HG02642 (cell line): ENCODE measurements at regions not wholly inside any gene's neighbourhood (a gene's known extent, or its start where the extent isn't known, plus 50 kb on each side); places are given as distances from the start of the nearest gene placed in this dataset.

Source experiments
- ATAC-seq: cut with Tn5 transposase; IDR thresholded peaks from one replicate; pipeline ENCODE4 v1.9.1; 2021; ENCODE audit warnings: mild to moderate bottlenecking; ENCODE audit not compliant: unreplicated experiment, poor library complexity

DNA sequence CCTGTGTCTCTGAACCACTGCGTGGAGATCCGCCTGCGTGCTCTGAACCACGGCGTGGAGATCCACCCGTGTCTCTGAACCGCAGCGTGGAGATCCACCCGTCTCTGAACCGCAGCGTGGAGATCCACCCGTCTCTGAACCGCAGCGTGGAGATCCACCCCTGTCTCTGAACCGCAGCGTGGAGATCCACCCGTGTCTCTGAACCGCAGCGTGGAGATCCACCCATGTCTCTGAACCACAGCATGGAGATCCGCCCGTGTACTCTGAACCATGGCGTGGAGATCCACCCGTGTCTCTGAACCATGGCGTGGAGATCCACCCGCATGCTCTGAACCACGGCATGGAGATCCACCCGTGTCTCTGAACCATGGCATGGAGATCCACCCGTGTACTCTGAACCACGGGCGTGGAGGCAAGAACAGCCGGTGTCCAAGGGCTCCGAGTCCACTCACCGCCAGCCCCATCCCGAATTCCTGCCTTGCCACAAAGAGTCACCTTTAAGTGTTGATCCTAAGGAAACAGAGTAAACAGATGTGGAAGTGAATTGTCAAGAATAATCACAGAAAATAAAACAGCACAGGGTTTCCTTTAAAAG lies 659.4 kb downstream of the BRD1 start:
- no peak for ATAC-seq

GRCh38 chr22:49166746-49167145 lies 660.9 kb downstream of the BRD1 start:
- no peak for ATAC-seq

- no peak for ATAC-seq
Observed at GRCh38 chr22:49166211-49166610, 661.5 kb downstream of the BRD1 start.

DNA sequence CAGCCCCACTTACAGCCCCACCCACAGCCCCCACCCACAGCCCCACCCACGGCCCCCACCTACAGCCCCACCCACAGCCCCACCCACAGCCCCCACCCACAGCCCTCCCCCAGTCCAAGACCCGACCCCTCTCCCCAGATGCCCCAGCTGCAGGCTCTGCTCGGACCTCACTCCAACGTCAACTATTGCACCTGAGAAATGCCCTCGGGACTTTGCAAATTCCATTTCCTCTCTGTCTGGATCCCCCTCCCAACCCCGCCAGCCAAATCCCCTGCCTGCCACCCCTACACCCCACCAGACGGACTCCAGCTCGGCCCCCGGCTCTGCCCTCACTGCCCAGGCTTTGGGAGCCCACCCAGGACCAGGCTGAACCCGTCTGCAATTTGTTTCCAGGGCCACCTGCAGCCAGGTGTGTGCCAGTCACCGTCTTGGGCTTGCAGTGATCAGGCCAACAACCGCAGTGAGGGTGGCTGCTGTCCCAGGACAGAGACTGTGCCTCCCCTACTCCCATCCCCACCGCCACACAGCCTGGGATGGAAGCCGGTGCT lies 662.8 kb downstream of the BRD1 start:
- no peak for ATAC-seq

DNA sequence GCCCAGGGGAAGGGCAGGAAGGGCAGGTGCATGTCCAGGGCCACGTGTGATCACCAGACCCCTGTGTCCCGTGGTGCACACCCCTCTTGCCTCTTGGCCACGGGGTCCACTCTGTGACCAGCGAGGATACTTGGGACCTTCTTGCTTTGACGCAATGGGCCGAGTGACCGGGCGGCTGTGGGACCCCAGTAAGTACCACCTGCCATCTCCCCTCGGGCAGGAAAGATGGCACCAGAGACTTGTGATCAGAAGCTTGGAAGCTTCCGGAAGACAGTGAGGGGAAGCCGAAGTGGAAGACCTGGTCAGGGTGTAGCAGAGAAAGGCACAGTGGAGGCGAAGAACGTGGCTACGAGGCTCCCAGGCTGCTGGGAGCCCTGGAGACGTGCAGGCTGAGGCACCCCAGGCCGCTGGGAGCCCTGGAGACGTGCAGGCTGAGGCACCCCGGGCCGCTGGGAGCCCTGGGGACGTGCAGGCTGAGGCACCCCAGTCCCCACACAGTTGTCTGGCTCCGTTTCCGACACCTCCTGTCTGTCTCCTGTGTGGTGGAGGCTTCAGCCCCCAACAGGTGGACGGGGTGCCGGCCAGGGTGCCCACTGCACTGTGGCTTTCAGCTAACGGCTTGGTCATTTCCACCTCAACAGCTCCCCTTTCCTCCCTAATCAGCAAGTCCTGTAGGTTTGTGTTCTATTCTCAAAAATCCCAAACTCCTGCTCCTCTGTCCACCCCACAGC lies 663.5 kb downstream of the BRD1 start:
- no peak for ATAC-seq

GRCh38 chr22:49163258-49163959 lies 664.3 kb downstream of the BRD1 start:
- no peak for ATAC-seq

DNA sequence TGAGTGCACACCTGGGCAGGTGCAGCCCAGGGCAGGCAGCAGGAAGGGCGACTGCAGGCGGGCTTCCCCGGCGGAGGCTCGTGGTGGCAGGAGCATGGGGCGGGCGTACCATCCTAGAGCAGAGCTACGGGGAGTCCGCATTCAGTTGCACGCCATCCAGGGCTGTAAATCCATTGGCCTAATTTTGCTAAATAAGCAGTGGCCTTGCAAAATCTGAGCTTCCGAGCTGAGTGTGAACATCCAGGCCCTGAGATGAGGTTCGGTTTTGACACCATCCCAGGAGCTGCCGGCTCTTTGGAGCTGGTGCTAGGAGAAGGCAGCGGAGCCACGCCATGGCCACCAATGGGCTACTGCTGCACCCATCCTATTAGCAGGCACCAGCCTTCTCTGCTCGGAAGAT lies 664.8 kb downstream of the BRD1 start:
- no peak for ATAC-seq

DNA sequence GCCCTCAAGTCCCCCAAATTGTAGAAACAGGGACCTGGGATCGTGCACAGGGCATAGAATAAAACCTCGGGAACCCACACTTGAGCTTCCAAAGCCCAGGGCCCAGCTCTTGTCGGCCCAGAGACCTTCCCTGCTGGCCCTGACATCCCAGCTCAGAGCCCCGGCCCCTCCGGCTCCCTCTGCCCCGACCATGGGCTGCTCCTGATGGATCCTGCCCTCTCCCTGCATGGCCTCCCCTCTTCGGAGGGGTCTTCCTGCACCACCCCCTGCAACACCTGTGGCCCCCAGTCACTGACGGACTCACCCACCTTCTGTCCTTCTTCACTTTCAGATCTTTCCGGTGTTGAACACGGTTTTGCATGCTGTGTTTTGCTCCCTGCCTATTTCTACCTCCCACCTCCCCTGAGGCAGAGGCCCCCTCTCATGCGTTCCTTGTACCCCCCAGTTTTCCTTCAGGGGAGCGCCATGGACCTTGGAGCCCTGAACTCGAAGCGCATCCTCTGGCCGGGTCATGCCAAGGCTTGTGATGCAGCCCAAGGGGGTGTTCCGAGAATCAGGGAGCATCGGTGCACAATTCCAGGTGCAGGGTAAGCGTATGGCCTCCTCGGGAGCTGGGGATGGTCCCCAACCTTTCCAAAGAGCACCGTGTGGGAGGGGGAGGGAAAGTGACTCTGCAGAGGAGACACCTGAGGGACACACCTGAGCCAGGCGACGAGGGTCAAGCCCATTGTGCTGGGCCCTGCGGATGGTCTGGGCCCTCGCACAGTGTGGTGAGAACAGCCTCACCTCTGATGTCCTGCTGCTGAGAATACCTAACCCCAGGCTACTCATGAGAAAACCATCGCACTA lies 666.4 kb downstream of the BRD1 start:
- ATAC-seq = no peak

DNA sequence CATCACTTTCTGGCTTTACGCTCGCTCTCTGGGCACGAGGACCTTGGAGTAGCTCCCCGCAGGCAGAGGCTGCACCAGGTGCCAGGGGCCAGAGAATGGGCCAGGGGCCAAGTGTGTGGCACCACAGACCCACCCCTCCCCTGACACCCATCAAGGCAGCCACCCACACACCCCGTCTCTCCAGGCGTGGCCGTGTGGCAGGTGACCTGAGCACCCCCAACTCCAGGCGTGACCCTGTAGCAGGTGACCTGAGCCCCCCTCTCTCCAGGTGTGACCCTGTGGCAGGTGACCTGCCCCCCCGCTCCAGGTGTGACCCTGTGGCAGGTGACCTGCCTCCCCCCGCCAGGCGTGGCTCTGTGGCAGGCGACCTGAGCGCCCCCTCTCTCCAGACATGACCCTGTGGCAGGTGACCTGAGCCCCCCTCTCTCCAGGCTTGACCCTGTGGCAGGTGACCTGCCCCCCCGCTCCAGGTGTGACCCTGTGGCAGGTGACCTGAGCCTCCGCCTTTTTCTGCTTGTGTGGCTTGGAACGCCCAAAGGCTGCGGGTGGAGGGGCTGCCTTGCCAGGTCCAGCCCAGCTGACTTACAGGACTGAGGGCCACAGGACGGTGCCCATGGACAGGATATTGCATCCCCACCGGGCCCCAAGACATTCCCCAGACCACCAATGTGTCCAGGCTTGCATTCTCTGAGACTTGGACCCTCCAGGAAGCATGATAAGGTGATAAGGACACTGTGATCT lies 667.2 kb downstream of the BRD1 start:
- ATAC-seq = no peak

- ATAC-seq = no peak
Observed at GRCh38 chr22:49159711-49160110, 668.0 kb downstream of the BRD1 start.

DNA sequence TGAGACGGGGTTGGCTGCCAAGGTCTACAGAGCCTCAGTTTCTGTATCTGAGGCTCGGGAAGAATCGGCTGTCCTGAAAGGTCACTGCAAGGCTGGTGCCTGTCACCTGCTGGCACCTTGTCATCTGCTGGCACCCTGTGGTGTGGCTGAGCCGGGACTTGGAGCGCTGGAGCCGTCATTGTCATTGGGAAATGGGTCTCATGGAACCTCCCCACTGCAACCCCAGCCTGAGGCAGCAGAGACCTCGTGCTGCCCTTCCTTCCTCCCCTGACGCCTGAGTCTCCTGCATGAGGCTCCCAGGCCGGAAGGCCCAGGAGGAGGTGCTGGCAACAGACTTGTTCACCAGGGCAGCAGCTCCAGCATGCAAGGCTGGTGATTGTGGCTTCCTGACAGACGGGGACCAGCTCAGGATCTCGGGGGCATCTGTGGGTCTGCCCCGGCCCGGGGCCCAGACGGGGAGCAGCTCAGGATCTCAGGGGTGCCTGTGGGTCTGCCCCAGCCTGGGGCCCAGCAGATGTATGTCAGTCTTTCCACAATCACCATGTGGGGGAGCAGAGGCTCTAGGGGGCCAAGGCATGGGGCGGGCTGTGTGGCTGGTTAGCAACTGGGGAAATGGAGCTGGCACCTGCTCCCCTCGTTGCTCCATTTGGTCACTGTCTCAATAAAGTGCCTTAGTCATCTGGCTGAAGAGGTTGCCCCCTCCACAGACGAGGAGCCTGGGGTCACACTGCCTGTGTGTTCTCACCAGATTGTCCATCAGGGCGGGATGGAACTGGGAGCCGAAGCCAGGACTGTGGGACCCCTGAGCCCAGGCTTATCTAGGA lies 668.7 kb downstream of the BRD1 start:
- ATAC-seq = no peak

- ATAC-seq = no peak
Observed at GRCh38 chr22:49157529-49158339, 669.9 kb downstream of the BRD1 start.

DNA sequence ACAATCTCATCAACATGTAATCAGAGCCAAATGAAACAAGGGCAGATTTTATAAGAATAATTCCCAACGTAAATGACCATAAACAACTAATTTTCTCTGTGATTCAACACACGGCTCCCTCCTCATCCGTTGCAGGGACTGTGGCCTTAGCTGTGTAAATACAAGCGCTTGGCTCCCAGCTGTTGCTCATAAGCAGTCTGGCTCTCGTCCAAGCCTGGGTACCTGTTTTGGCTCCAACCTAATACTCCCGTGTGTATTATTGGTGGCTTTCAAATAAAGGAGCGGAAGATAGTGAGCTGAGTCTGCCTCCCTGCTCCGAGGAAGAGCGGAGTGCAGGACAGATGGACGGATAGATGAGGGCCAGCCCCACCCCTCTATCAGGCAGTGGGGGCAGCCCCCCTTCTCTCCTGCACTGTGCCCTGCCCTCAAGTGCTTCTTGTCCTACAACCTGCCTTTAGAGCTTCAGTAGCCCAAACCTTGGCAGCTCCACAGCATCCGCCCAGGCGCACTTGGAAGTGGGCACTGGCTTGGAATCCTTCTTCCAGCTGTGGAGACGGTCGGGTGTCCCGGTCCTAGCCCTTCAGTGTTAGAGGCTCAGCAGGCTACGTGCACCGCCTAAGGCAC lies 670.9 kb downstream of the BRD1 start:
- ATAC-seq = no peak

DNA sequence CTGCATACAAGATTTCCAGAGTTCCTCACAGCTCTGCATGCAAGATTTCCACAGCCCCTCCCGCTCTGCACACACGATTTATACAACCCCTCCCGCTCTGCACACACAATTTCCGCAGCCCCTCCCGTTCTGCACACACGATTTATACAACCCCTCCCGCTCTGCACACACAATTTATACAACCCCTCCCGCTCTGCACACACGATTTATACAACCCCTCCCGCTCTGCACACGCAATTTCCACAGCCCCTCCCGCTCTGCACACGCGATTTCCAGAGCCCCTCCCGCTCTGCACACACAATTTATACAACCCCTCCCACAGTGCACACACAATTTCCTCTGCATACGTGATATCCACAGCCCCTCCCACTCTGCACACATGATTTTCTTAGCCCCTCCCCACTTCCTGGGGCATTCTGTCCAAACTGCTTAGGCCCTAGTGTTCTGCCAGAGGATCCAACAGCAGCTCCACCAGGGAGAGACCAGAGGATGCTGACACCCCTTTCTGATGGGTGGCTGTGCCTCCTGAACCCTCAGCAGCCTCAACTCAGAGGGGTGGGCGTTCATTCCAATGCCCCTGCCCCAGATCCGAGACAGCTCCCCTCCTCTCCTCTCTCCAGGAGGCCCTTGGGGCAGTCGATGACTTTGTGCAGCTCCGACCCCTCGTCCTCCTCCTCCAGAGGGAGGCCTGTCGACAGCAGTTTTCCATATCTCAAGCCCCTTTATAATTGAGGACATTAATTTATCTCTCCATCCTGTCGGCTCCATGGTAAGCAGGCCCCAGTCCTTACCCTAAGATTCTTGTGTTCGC lies 671.7 kb downstream of the BRD1 start:
- ATAC-seq = no peak

GRCh38 chr22:49155039-49155769 lies 672.5 kb downstream of the BRD1 start:
- ATAC-seq = no peak

DNA sequence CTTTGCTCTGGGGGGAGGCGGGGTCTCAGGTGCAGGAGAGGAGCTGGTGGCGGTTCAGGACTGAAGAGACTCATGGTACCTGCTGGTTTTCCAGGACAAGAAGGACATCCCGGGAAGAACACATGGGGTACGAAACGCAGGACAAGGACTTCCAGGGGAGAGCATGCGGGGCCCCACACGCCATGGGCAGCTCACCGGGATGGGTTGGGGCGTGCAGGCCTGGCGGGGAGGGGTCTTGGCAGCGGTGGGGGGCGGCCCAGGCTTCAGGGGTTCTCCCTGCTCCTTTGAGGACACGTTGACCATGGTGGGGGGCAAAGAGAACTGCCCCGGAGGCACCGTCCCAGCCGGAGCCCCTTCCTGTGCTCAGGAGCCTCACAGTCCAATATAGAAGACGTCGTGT lies 673.2 kb downstream of the BRD1 start:
- no peak for ATAC-seq
